ENCODE measurements at regions not wholly inside any gene's neighbourhood (a gene's known extent, or its start where the extent isn't known, plus 50 kb on each side); places are given as distances from the start of the nearest gene placed in this dataset.

- no peak overlapping the region for H3K4me3 ChIP-seq (ENCODE audit: low read depth in 1 of 2, low read length in 2 of 2)
- H3K27ac ChIP-seq (ENCODE audit: low read length): no peak overlapping the region
- H3K4me1 ChIP-seq (ENCODE audit: control insufficient read depth in 1 of 2, insufficient read depth in 2 of 2, low read length in 2 of 2): no peaks in the 10 kb centered on the region
- no peaks in the 10 kb centered on the region for H3K36me3 ChIP-seq (ENCODE audit: control insufficient read depth in 1 of 2, insufficient read depth in 2 of 2, low read length in 2 of 2)
- H3K9me3 ChIP-seq (ENCODE audit: control insufficient read depth in 1 of 2, low read length in 2 of 2): no peaks in the 10 kb centered on the region
- H3K27me3 ChIP-seq (ENCODE audit: low read depth, low read length): no peaks in the 10 kb centered on the region
Observed at GRCh38 chr7:44541-44896, 147.9 kb upstream of the FAM20C start.

- no peaks in the 10 kb centered on the region for H3K36me3 ChIP-seq (ENCODE audit: control insufficient read depth in 1 of 2, insufficient read depth in 2 of 2, low read length in 2 of 2)
- H3K27me3 ChIP-seq (ENCODE audit: low read depth, low read length): no peaks in the 10 kb centered on the region
- no peak overlapping the region for H3K4me3 ChIP-seq (ENCODE audit: low read depth in 1 of 2, low read length in 2 of 2)
- H3K27ac ChIP-seq (ENCODE audit: low read length): no peak overlapping the region
- H3K4me1 ChIP-seq (ENCODE audit: control insufficient read depth in 1 of 2, insufficient read depth in 2 of 2, low read length in 2 of 2): no peaks in the 10 kb centered on the region
- no peaks in the 10 kb centered on the region for H3K9me3 ChIP-seq (ENCODE audit: control insufficient read depth in 1 of 2, low read length in 2 of 2)
Observed at GRCh38 chr7:45106-46090, 147.0 kb upstream of the FAM20C start.

DNA sequence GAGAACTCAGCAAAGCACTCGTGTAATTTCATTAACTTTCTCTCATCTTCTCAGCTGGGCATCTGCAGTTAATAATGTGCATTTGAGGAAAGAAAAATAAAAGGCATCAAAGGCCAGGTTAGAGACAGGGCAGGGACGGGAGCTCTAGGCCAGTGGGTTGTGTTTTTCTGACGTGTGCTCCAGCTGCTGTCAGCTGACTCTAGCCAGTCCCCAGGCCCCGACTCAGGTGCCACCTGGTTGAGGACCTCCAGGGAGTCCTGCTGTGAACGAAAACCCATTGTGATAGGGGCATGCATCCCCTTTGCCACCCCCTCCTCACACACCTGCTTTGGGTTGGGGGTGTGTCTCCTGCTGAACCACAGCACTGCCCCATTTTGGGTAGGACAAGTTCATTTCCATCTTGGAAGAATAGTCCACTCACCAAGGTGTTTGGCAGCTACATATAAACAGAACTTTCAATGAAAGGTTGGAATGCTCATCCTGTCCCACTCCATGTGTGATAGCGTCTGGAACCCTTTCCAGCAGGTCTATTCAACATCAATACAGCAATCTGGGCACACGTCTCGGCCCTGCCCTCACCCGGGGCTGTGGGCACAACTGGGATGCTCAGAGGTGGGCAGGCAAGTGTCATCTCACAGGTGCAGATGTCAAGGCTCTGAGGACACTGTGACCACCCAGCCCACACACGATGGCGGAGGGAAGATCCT, 146.1 kb upstream of the FAM20C start:
- Histone ChIP-seq H3K4me1 (ENCODE audit: control insufficient read depth in 1 of 2, insufficient read depth in 2 of 2, low read length in 2 of 2) (no peaks in the 10 kb centered on the region), H3K27ac (ENCODE audit: low read length) (no peak overlapping the region), H3K4me3 (ENCODE audit: low read depth in 1 of 2, low read length in 2 of 2) (no peak overlapping the region), H3K9me3 (ENCODE audit: control insufficient read depth in 1 of 2, low read length in 2 of 2) (no peaks in the 10 kb centered on the region), H3K27me3 (ENCODE audit: low read depth, low read length) (no peaks in the 10 kb centered on the region), H3K36me3 (ENCODE audit: control insufficient read depth in 1 of 2, insufficient read depth in 2 of 2, low read length in 2 of 2) (no peaks in the 10 kb centered on the region)

DNA sequence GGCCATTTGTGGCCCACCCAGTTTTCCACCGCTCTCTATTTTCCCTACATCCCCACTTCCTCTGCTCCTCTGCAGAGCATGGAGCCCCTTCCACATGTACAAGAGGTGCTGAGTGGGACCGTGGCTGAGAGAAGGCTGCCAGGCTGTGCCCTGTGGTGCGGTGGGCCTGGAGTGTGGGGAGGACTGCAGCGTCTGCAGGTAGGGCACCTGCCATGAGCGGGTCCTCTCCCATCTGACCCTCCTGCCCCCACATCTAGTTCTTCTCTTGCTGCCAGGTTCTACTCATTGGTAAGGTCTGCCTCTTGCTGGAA, 145.6 kb upstream of the FAM20C start:
- H3K9me3 ChIP-seq (ENCODE audit: control insufficient read depth in 1 of 2, low read length in 2 of 2): no peaks in the 10 kb centered on the region
- no peaks in the 10 kb centered on the region for H3K36me3 ChIP-seq (ENCODE audit: control insufficient read depth in 1 of 2, insufficient read depth in 2 of 2, low read length in 2 of 2)
- no peaks in the 10 kb centered on the region for H3K27me3 ChIP-seq (ENCODE audit: low read depth, low read length)
- H3K27ac ChIP-seq (ENCODE audit: low read length): no peak overlapping the region
- H3K4me3 ChIP-seq (ENCODE audit: low read depth in 1 of 2, low read length in 2 of 2): no peak overlapping the region
- no peaks in the 10 kb centered on the region for H3K4me1 ChIP-seq (ENCODE audit: control insufficient read depth in 1 of 2, insufficient read depth in 2 of 2, low read length in 2 of 2)

DNA sequence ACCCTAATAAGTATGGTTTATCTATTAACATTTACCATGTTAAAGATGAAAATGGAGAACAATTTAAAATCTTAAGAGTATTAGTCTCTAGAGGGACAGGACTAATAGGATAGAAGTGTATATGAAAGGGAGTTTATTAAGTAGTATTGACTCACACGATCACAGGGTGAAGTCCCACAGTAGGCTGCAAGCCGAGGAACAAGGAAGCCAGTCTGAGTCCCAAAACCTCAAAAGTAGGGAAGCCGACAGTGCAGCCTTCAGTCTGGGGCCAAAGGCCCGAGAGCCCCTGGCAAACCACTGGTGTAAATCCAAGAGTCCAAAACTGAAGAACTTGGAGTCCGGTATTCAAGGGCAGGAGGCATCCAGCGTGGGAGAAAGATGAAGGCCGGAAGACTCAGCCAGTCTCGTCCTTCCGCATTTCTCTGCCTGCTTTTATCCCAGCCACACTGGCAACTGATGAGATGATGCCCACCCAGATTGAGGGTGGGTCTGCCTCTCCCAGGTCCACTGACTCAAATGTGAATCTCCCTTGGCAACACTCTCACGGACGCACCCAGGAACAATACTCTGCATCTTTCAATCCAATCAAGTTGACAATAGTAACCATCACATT, 140.8 kb upstream of the FAM20C start:
- Histone ChIP-seq H3K27me3 (ENCODE audit: low read depth, low read length) (no peaks in the 10 kb centered on the region), H3K36me3 (ENCODE audit: control insufficient read depth in 1 of 2, insufficient read depth in 2 of 2, low read length in 2 of 2) (no peaks in the 10 kb centered on the region), H3K9me3 (ENCODE audit: control insufficient read depth in 1 of 2, low read length in 2 of 2) (no peaks in the 10 kb centered on the region), H3K27ac (ENCODE audit: low read length) (no peak overlapping the region), H3K4me3 (ENCODE audit: low read depth in 1 of 2, low read length in 2 of 2) (no peak overlapping the region), H3K4me1 (ENCODE audit: control insufficient read depth in 1 of 2, insufficient read depth in 2 of 2, low read length in 2 of 2) (no peaks in the 10 kb centered on the region)

DNA sequence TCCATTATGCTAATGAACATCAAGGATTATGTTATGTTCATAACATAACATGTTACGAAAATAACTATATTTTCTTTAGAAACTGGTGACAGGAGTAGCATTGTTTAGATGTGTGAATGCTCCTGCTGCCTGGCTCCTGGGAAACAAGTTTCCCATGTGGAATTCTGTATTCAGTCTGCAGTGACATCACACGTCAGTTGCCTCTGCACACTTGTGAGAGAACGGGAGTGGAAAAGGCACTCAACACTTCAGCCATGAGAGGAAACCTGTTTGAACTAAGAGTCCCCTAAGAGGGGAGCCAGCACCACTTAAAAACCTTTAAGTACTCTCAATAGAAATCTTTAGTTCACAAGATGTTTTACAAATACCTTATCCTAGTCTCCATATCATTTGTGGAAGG, 140.3 kb upstream of the FAM20C start:
- Histone ChIP-seq H3K27me3 (ENCODE audit: low read depth, low read length) (no peaks in the 10 kb centered on the region), H3K4me1 (ENCODE audit: control insufficient read depth in 1 of 2, insufficient read depth in 2 of 2, low read length in 2 of 2) (no peaks in the 10 kb centered on the region), H3K9me3 (ENCODE audit: control insufficient read depth in 1 of 2, low read length in 2 of 2) (no peaks in the 10 kb centered on the region), H3K27ac (ENCODE audit: low read length) (no peak overlapping the region), H3K36me3 (ENCODE audit: control insufficient read depth in 1 of 2, insufficient read depth in 2 of 2, low read length in 2 of 2) (no peaks in the 10 kb centered on the region), H3K4me3 (ENCODE audit: low read depth in 1 of 2, low read length in 2 of 2) (no peak overlapping the region)

DNA sequence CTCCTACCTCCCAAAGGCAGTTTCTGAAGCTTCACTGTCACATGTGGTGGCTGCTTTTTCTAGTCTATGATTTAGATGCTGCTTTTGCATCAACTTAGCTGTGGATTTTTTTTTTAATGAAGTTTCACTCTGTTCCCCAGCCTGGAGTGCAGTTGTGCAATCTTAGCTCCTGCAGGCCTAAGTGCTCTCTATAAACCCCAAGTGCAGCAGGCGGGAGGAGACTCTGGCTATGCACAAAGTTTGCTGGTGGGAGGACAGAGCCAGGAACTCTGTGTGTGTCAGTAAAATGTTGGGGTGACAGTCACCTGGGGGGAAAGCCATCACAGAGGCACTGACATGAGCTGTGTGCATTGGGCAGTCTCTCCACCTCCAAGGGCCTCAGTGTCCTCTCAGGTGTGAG, 138.8 kb upstream of the FAM20C start:
- Histone ChIP-seq H3K36me3 (ENCODE audit: control insufficient read depth in 1 of 2, insufficient read depth in 2 of 2, low read length in 2 of 2) (no peaks in the 10 kb centered on the region), H3K4me1 (ENCODE audit: control insufficient read depth in 1 of 2, insufficient read depth in 2 of 2, low read length in 2 of 2) (peaks cover 0 to 4% of the 10 kb centered on the region in 2 donors), H3K4me3 (ENCODE audit: low read depth in 1 of 2, low read length in 2 of 2) (no peak overlapping the region), H3K27ac (ENCODE audit: low read length) (no peak overlapping the region), H3K27me3 (ENCODE audit: low read depth, low read length) (no peaks in the 10 kb centered on the region), H3K9me3 (ENCODE audit: control insufficient read depth in 1 of 2, low read length in 2 of 2) (no peaks in the 10 kb centered on the region)

- no peaks in the 10 kb centered on the region for H3K27me3 ChIP-seq (ENCODE audit: low read depth, low read length)
- H3K36me3 ChIP-seq (ENCODE audit: control insufficient read depth in 1 of 2, insufficient read depth in 2 of 2, low read length in 2 of 2): no peaks in the 10 kb centered on the region
- H3K4me3 ChIP-seq (ENCODE audit: low read depth in 1 of 2, low read length in 2 of 2): no peak overlapping the region
- H3K4me1 ChIP-seq (ENCODE audit: control insufficient read depth in 1 of 2, insufficient read depth in 2 of 2, low read length in 2 of 2): peaks cover 0 to 4% of the 10 kb centered on the region in 2 donors
- no peaks in the 10 kb centered on the region for H3K9me3 ChIP-seq (ENCODE audit: control insufficient read depth in 1 of 2, low read length in 2 of 2)
- H3K27ac ChIP-seq (ENCODE audit: low read length): no peak overlapping the region
Observed at GRCh38 chr7:54615-55014, 137.8 kb upstream of the FAM20C start.

GRCh38 chr7:55690-56248, 136.6 kb upstream of the FAM20C start:
- H3K4me1 ChIP-seq (ENCODE audit: control insufficient read depth in 1 of 2, insufficient read depth in 2 of 2, low read length in 2 of 2): peaks cover 0 to 4% of the 10 kb centered on the region in 2 donors
- H3K27ac ChIP-seq (ENCODE audit: low read length): no peak overlapping the region
- no peaks in the 10 kb centered on the region for H3K27me3 ChIP-seq (ENCODE audit: low read depth, low read length)
- H3K36me3 ChIP-seq (ENCODE audit: control insufficient read depth in 1 of 2, insufficient read depth in 2 of 2, low read length in 2 of 2): no peaks in the 10 kb centered on the region
- no peaks in the 10 kb centered on the region for H3K9me3 ChIP-seq (ENCODE audit: control insufficient read depth in 1 of 2, low read length in 2 of 2)
- no peak overlapping the region for H3K4me3 ChIP-seq (ENCODE audit: low read depth in 1 of 2, low read length in 2 of 2)

GRCh38 chr7:56291-56913, 136.0 kb upstream of the FAM20C start:
- Histone ChIP-seq H3K27me3 (ENCODE audit: low read depth, low read length) (no peaks in the 10 kb centered on the region), H3K27ac (ENCODE audit: low read length) (no peak overlapping the region), H3K4me3 (ENCODE audit: low read depth in 1 of 2, low read length in 2 of 2) (no peak overlapping the region)

DNA sequence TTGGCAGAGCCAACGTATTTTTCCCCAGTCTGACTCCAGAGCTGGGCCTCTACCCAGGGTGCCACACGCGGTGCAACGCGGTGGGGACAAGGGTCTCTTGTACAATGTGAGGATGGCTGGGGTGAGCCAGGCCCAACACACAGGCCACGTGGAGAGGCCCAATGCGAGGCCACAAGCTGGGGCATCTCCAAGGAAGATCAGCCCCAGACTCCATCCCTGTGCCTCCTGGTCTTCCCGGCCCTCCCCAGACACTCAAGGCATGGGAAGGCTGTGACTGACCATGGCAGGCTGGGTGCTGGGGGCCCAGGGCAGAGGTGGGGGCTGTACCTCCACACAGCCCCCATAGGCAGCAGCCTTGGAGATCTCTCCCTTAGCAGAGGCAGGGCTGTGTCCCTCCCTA, 135.3 kb upstream of the FAM20C start:
- no peak overlapping the region for H3K4me3 ChIP-seq (ENCODE audit: low read depth in 1 of 2, low read length in 2 of 2)
- no peaks in the 10 kb centered on the region for H3K9me3 ChIP-seq (ENCODE audit: control insufficient read depth in 1 of 2, low read length in 2 of 2)
- no peak overlapping the region for H3K27ac ChIP-seq (ENCODE audit: low read length)
- H3K27me3 ChIP-seq (ENCODE audit: low read depth, low read length): no peaks in the 10 kb centered on the region
- no peaks in the 10 kb centered on the region for H3K36me3 ChIP-seq (ENCODE audit: control insufficient read depth in 1 of 2, insufficient read depth in 2 of 2, low read length in 2 of 2)
- H3K4me1 ChIP-seq (ENCODE audit: control insufficient read depth in 1 of 2, insufficient read depth in 2 of 2, low read length in 2 of 2): peaks cover 0 to 4% of the 10 kb centered on the region in 2 donors

More at GRCh38 chr7:56291-56913, 136.0 kb upstream of the FAM20C start:
- H3K9me3 ChIP-seq (ENCODE audit: control insufficient read depth in 1 of 2, low read length in 2 of 2): no peaks in the 10 kb centered on the region
- no peaks in the 10 kb centered on the region for H3K36me3 ChIP-seq (ENCODE audit: control insufficient read depth in 1 of 2, insufficient read depth in 2 of 2, low read length in 2 of 2)
- H3K4me1 ChIP-seq (ENCODE audit: control insufficient read depth in 1 of 2, insufficient read depth in 2 of 2, low read length in 2 of 2): peaks cover 0 to 4% of the 10 kb centered on the region in 2 donors

Data from muscle layer of duodenum (tissue), 2 donors.